ENCODE measurements at regions not wholly inside any gene's neighbourhood (a gene's known extent, or its start where the extent isn't known, plus 50 kb on each side); places are given as distances from the start of the nearest gene placed in this dataset.

DNA sequence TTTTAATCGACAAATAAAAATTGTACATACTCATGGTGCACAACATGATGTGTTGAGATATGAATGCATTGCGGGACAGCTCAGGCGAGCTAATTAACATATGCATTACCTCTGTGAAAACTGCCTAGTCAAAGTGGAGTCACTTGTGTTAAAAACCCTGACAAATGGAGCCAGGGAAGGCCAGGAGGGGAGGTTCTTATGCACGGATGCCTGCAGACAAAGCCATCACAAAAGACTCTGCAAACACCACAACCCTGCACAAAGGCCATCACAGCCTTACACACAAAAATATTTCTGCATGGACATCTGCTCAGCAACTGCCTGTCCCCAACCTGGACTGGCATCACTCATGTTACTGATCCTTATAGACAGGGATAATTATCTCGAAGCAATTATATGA lies 204.4 kb upstream of the AJAP1 start:
- Histone ChIP-seq H3K9me1 (replicated peaks; ENCODE audit: control insufficient read depth, extremely low read depth, insufficient read depth, low read length) (no peaks in the 10 kb centered on the region), H3K4me3 (replicated peaks in 1 of 3; ENCODE audit: insufficient read depth in 1 of 3, low read depth in 1 of 3, low read length in 3 of 3) (no peak overlapping the region), H3K4me2 (ENCODE audit: insufficient read depth, low read length) (no peak overlapping the region), H3K4me1 (ENCODE audit: control insufficient read depth, extremely low read depth, insufficient read depth, low read length) (no peaks in the 10 kb centered on the region), H3K27ac (ENCODE audit: insufficient read depth, low read depth, low read length) (no peak overlapping the region), H3K27me3 (ENCODE audit: control insufficient read depth in 2 of 2, insufficient read depth in 2 of 2, low read length in 2 of 2) (no peaks in the 10 kb centered on the region), H2AFZ (ENCODE audit: low read depth, low read length) (no peak overlapping the region), H3K9ac (replicated peaks; ENCODE audit: extremely low read depth, insufficient read depth, low read length) (no peak overlapping the region), H3K9me3 (replicated peaks; ENCODE audit: control insufficient read depth, insufficient read depth, low read length) (peaks cover 2% of the 10 kb centered on the region), H3K79me2 (ENCODE audit: control insufficient read depth, insufficient read depth, low read length) (no peaks in the 10 kb centered on the region), H3K36me3 (ENCODE audit: control insufficient read depth in 2 of 2, extremely low read depth in 1 of 2, insufficient read depth in 2 of 2, low read length in 2 of 2) (no peaks in the 10 kb centered on the region), H4K20me1 (replicated peaks; ENCODE audit: control insufficient read depth, extremely low read depth, insufficient read depth, low read length) (no peaks in the 10 kb centered on the region)
- TF ChIP-seq GATA2 (IDR thresholded peaks at IDR 0.05; ENCODE audit: insufficient read depth, insufficient read length, low read depth, low read length) (no peak), JUN (IDR thresholded peaks at IDR 0.05; ENCODE audit: borderline replicate concordance, insufficient read depth, insufficient read length, low read depth) (no peak), EZH2 (IDR thresholded peaks at IDR 0.05; ENCODE audit: borderline replicate concordance, low read depth, low read length, severe bottlenecking) (no peak), MYC (IDR thresholded peaks at IDR 0.05; ENCODE audit: low read depth, low read length) (no peak), POLR2AphosphoS5 (IDR thresholded peaks at IDR 0.05; ENCODE audit: insufficient read depth, low read depth, low read length) (no peak), POLR2A (IDR thresholded peaks at IDR 0.05; ENCODE audit: low read depth, low read length) (no peak), FOS (IDR thresholded peaks at IDR 0.05; ENCODE audit: borderline replicate concordance, insufficient read depth, low read length) (no peak)
- TF ChIP-seq, protein P1, sequence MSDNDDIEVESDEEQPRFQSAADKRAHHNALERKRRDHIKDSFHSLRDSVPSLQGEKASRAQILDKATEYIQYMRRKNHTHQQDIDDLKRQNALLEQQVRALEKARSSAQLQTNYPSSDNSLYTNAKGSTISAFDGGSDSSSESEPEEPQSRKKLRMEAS (IDR thresholded peaks at IDR 0.05; ENCODE audit: insufficient read depth, insufficient read length), result no peak
- TF ChIP-seq, protein P2, sequence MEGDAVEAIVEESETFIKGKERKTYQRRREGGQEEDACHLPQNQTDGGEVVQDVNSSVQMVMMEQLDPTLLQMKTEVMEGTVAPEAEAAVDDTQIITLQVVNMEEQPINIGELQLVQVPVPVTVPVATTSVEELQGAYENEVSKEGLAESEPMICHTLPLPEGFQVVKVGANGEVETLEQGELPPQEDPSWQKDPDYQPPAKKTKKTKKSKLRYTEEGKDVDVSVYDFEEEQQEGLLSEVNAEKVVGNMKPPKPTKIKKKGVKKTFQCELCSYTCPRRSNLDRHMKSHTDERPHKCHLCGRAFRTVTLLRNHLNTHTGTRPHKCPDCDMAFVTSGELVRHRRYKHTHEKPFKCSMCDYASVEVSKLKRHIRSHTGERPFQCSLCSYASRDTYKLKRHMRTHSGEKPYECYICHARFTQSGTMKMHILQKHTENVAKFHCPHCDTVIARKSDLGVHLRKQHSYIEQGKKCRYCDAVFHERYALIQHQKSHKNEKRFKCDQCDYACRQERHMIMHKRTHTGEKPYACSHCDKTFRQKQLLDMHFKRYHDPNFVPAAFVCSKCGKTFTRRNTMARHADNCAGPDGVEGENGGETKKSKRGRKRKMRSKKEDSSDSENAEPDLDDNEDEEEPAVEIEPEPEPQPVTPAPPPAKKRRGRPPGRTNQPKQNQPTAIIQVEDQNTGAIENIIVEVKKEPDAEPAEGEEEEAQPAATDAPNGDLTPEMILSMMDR (IDR thresholded peaks at IDR 0.05; ENCODE audit: extremely low read depth in 1 of 2, insufficient read depth in 1 of 2, low read depth in 1 of 2, low read length in 2 of 2), result no peak
- POLR2A ChIA-PET, result no interaction called here
- FAIRE-seq (no peak), DNase-seq (ENCODE audit: low read depth, low spot score) (no peak)
- intact Hi-C loops (cut with micrococcal nuclease) (no loop called here), dilution Hi-C loops (cut with MboI; ENCODE audit: extremely low pct_ligation_motif_present, low sequenced_read_pairs) (no loop called here)
- CTCF ChIA-PET, result no interaction called here
- no TSS peak for BruUV-seq (replicated peaks)
